ENCODE measurements at regions not wholly inside any gene's neighbourhood (a gene's known extent, or its start where the extent isn't known, plus 50 kb on each side); places are given as distances from the start of the nearest gene placed in this dataset.

GRCh38 chr3:150174179-150174578 is 203.5 kb upstream of the PFN2 start:
- TF ChIP-seq POLR2AphosphoS5 (IDR thresholded peaks at IDR 0.05; ENCODE audit: low read depth, low read length) (no peak), TAF1 (IDR thresholded peaks at IDR 0.05; ENCODE audit: borderline replicate concordance, low read depth, low read length) (no peak), POLR2A (IDR thresholded peaks at IDR 0.05; ENCODE audit: low read depth, low read length) (no peak)

Data from GM12892 (cell line).